OCI-M1 (cell line): ENCODE measurements at regions not wholly inside any gene's neighbourhood (a gene's known extent, or its start where the extent isn't known, plus 50 kb on each side); places are given as distances from the start of the nearest gene placed in this dataset.
A peak's percentile ranks its signal among the peaks of the same experiment; 100 is the strongest.

ENCODE experiments used
- DNase-seq: peaks from one replicate; lab custom pipeline; 2025; lab: John Stamatoyannopoulos, UW

- DNase-seq, result no peak
Measured at GRCh38 chr15:72919936-72920465, 132.3 kb upstream of the NEO1 start.

- DNase-seq, result no peak
Measured at GRCh38 chr15:72916897-72917296, 133.3 kb upstream of the ADPGK start.

GRCh38 chr15:72916378-72916777 lies 132.8 kb upstream of the ADPGK start:
- DNase-seq, result no peak

GRCh38 chr15:72915843-72916242 lies 132.3 kb upstream of the ADPGK start:
- no peak for DNase-seq

GRCh38 chr15:72912996-72913395 lies 129.4 kb upstream of the ADPGK start:
- DNase-seq, result no peak

GRCh38 chr15:72912121-72912520 lies 128.6 kb upstream of the ADPGK start:
- DNase-seq, result no peak

- DNase-seq, result no peak
Measured at GRCh38 chr15:72911626-72912025, 128.1 kb upstream of the ADPGK start.

GRCh38 chr15:72908713-72909112 lies 125.2 kb upstream of the ADPGK start:
- no peak for DNase-seq

GRCh38 chr15:72907733-72908132 lies 124.2 kb upstream of the ADPGK start:
- peak; percentile 26 for DNase-seq

- DNase-seq, result no peak
Measured at GRCh38 chr15:72902919-72903260, 119.3 kb upstream of the ADPGK start.

- DNase-seq, result no peak
Measured at GRCh38 chr15:72902245-72902918, 118.8 kb upstream of the ADPGK start.

GRCh38 chr15:72892986-72893385 lies 109.4 kb upstream of the ADPGK start:
- no peak for DNase-seq

GRCh38 chr15:72890043-72890442 lies 106.5 kb upstream of the ADPGK start:
- no peak for DNase-seq

GRCh38 chr15:72889545-72889944 lies 106.0 kb upstream of the ADPGK start:
- no peak for DNase-seq

- DNase-seq, result no peak
Measured at GRCh38 chr15:72888811-72889210, 105.3 kb upstream of the ADPGK start.

- no peak for DNase-seq
Measured at GRCh38 chr15:72888211-72888610, 104.7 kb upstream of the ADPGK start.

GRCh38 chr15:72887376-72887775 lies 103.8 kb upstream of the ADPGK start:
- no peak for DNase-seq

GRCh38 chr15:72884311-72884710 lies 100.8 kb upstream of the ADPGK start:
- DNase-seq, result no peak

- DNase-seq, result no peak
Measured at GRCh38 chr15:72873379-72874233, 90.0 kb upstream of the ADPGK start.

GRCh38 chr15:72872066-72872845 lies 88.7 kb upstream of the ADPGK start:
- no peak for DNase-seq

- DNase-seq, result no peak
Measured at GRCh38 chr15:72866866-72867616, 83.5 kb upstream of the ADPGK start.

GRCh38 chr15:72866182-72866581 lies 82.6 kb upstream of the ADPGK start:
- DNase-seq, result no peak
